Small intestine (tissue), 7 donors: ENCODE measurements at regions not wholly inside any gene's neighbourhood (a gene's known extent, or its start where the extent isn't known, plus 50 kb on each side); places are given as distances from the start of the nearest gene placed in this dataset.

Source experiments
- DNase-seq, 2 donors: peaks; one replicate each; pipeline versions ENCODE4 v3.0.0 to v3.0.0-alpha.2; 2013
- FAIRE-seq: peaks from 2 replicates; lab custom pipeline; 2012; peaks lifted over from hg19 to GRCh38; lab: Jason Lieb, UNC
- H3K27ac ChIP-seq, 3 donors: one replicate each; pipeline ENCODE4 v1.5.1; 2013; ENCODE audit warnings: low read length in 2 of 3, mild to moderate bottlenecking in 2 of 3, control low read depth in 1 of 3, inconsistent platforms in 1 of 3, low read depth in 1 of 3, moderate library complexity in 1 of 3
- H3K27me3 ChIP-seq, 3 donors: one replicate each; pipeline ENCODE4 v1.6.1; 2013; ENCODE audit warnings: low read length in 3 of 3, inconsistent platforms in 1 of 3; ENCODE audit not compliant: control insufficient read depth in 3 of 3, insufficient read depth in 3 of 3
- H3K36me3 ChIP-seq, 3 donors: one replicate each; pipeline ENCODE4 v1.6.1; 2013; ENCODE audit warnings: low read length in 3 of 3, inconsistent platforms in 1 of 3, low read depth in 1 of 3, mild to moderate bottlenecking in 1 of 3, moderate library complexity in 1 of 3; ENCODE audit not compliant: control insufficient read depth in 3 of 3, insufficient read depth in 2 of 3
- H3K4me1 ChIP-seq, 3 donors: one replicate each; pipeline ENCODE4 v1.6.1; 2013; ENCODE audit warnings: low read length in 2 of 3, inconsistent platforms in 1 of 3, low read depth in 1 of 3, mild to moderate bottlenecking in 1 of 3, moderate library complexity in 1 of 3; ENCODE audit not compliant: control insufficient read depth in 3 of 3, insufficient read depth in 2 of 3
- H3K4me3 ChIP-seq, 3 donors: one replicate each; pipeline ENCODE4 v1.5.1; 2013; ENCODE audit warnings: low read length in 3 of 3, control low read depth in 1 of 3, inconsistent platforms in 1 of 3, low read depth in 1 of 3, mild to moderate bottlenecking in 1 of 3, moderate library complexity in 1 of 3
- H3K9me3 ChIP-seq, 2 donors: one replicate each; pipeline ENCODE4 v1.6.1; 2013; ENCODE audit warnings: low read depth in 1 of 2, low read length in 1 of 2; ENCODE audit not compliant: control insufficient read depth in 2 of 2, insufficient read depth in 1 of 2
- WGBS, 3 donors: extraction: QIAGEN DNeasy Blood & Tissue Kit; methylation state at CpG; one replicate each; pipeline ENCODE4 v1.1.7; 2013; 5-methylcytosine and 5-hydroxymethylcytosine counted together
- donor health status: healthy with polysubstance abuse.
- donor health status: control.
- donor health status: control.
- donor health status: Bipolar disorder and iron deficiency.
- donor health status: healthy.

DNA sequence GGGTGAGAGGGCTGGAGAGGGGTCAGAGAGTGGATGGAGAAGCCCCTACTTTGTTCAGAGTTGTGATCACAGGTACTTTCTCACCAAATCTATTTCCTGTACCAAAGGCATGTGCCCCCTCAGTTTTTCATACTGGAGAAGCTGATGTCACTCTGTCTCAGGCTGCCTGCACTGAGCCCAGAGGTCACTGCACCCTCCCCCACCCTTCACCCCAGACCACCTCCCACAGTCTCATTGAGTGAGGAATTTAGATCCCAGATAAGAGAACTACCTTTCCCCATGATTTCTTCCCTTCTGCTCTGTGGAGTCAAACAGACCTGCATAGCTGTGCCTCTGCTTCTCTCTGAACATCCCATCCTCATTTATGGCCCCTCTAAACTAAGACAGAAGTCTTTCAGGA lies 140.0 kb upstream of the IRX6 start:
- no peak for FAIRE-seq
- no peak overlapping the region for H3K27ac ChIP-seq
- no peaks in the 10 kb centered on the region for H3K36me3 ChIP-seq
- no peaks in the 10 kb centered on the region for H3K27me3 ChIP-seq
- no peak overlapping the region for H3K4me3 ChIP-seq
- H3K4me1 ChIP-seq = no peaks in the 10 kb centered on the region
- H3K9me3 ChIP-seq = no peaks in the 10 kb centered on the region
- no peak for DNase-seq

DNA sequence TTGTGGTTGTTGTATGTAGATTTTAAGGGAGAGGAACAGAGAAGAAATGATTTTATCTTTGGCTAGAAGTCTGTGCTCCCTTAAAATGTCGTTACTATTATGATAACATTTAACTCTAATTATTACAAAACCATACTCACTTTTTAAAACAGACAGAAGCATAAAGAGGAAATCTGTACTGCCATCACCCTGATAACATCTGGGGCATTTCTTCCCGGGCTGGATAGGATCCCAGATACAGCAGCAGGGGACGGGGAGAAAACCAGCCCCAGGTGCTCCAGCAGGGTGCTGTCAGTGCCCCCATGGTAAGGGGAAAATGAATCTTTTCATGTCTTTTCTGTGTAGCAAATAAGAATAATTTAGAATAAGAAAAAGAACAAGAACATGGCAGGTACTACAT lies 139.4 kb upstream of the IRX6 start:
- WGBS, 3 donors = 36 to 41% (median 40%) methylated on average over 3 of the region's 3 CpGs
- FAIRE-seq = no peak

GRCh38 chr16:55189224-55189623 lies 134.8 kb upstream of the IRX6 start:
- Histone ChIP-seq H3K36me3 (no peaks in the 10 kb centered on the region), H3K27me3 (peaks cover 0 to 6% (median 0%) of the 10 kb centered on the region in 3 donors), H3K27ac (no peak overlapping the region), H3K9me3 (peaks cover 0 to 5% of the 10 kb centered on the region in 2 donors), H3K4me1 (no peaks in the 10 kb centered on the region), H3K4me3 (no peak overlapping the region)
- 61 to 79% (median 77%) methylated on average over 6 of the region's 6 CpGs for WGBS, 3 donors
- FAIRE-seq (no peak), DNase-seq (no peak)

More for the DNA sequence above, 139.4 kb upstream of the IRX6 start:
- Histone ChIP-seq H3K36me3 (no peaks in the 10 kb centered on the region), H3K27ac (no peak overlapping the region), H3K27me3 (no peaks in the 10 kb centered on the region), H3K4me3 (no peak overlapping the region), H3K4me1 (no peaks in the 10 kb centered on the region), H3K9me3 (no peaks in the 10 kb centered on the region)
- DNase-seq = no peak

DNA sequence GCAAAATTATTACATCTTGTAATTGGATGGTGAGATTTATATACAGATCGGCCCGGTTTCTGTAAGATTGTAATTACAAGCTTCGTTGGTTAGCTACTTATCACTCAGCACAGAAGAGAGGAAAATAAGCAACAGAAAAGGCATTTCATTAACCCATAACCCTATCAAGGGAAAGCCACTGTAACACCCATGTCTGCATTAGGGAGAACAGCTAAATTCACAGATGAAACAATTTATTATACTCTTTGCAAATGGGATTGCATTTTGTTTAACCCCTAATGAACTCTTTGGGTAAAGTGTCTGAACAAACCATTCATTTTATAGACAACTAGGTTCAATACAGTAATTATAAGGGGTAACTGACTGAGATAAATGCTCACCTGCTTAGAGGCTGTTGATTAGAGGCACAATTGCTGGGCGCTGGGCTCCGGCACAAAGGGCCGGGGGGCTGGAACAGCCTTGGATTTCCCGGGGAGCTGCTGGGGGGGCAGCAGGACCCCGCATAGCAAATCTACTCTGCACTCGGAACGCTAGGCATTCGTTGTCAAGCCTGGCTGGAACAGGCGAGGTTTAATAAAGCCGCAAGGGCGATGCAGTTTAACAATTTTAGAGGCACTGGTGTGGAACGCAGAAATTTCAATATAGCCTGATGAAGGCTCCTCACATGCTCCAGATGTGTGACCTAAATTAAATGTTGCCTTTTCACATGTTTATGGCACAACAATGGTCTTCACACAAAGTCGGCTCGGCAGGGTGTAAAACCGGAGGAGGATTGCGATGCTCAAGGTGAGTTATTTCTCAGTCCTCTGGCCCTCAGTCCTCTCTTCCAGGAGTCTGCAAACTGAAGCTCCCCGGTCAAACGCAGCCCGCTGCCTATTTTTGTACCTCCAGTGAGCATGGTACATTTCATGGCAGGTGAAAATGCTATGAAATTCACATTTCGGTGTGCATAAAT lies 134.0 kb upstream of the IRX6 start:
- 56 to 79% (median 75%) methylated on average over 23 of the region's 23 CpGs for WGBS, 3 donors
- H3K27ac ChIP-seq = no peak overlapping the region
- H3K4me3 ChIP-seq = no peak overlapping the region
- no peaks in the 10 kb centered on the region for H3K36me3 ChIP-seq
- H3K27me3 ChIP-seq = peaks cover 0 to 6% (median 0%) of the 10 kb centered on the region in 3 donors
- FAIRE-seq = no peak
- H3K4me1 ChIP-seq = no peaks in the 10 kb centered on the region
- no peak for DNase-seq
- peaks cover 0 to 5% of the 10 kb centered on the region in 2 donors for H3K9me3 ChIP-seq

GRCh38 chr16:55192734-55193133 lies 131.3 kb upstream of the IRX6 start:
- H3K4me3 ChIP-seq = no peak overlapping the region
- H3K36me3 ChIP-seq = no peaks in the 10 kb centered on the region
- DNase-seq (no peak), FAIRE-seq (no peak)
- peaks cover 0 to 6% (median 0%) of the 10 kb centered on the region in 3 donors for H3K27me3 ChIP-seq
- H3K9me3 ChIP-seq = peaks cover 0 to 5% of the 10 kb centered on the region in 2 donors
- H3K27ac ChIP-seq = no peak overlapping the region
- H3K4me1 ChIP-seq = no peaks in the 10 kb centered on the region

- H3K36me3 ChIP-seq = no peaks in the 10 kb centered on the region
- no peak for DNase-seq
- H3K4me3 ChIP-seq = no peak overlapping the region
- no peak overlapping the region for H3K27ac ChIP-seq
- FAIRE-seq = no peak
- no peaks in the 10 kb centered on the region for H3K4me1 ChIP-seq
- H3K27me3 ChIP-seq = no peaks in the 10 kb centered on the region
- 78 to 86% (median 84%) methylated on average over 9 of the region's 9 CpGs for WGBS, 3 donors
- H3K9me3 ChIP-seq = no peaks in the 10 kb centered on the region
Observed at GRCh38 chr16:55203570-55203969, 120.4 kb upstream of the IRX6 start.

- Histone ChIP-seq H3K27me3 (no peaks in the 10 kb centered on the region), H3K9me3 (no peaks in the 10 kb centered on the region), H3K4me3 (no peak overlapping the region), H3K36me3 (no peaks in the 10 kb centered on the region), H3K27ac (no peak overlapping the region), H3K4me1 (no peaks in the 10 kb centered on the region)
- 34 to 57% (median 46%) methylated on average over 1 of the region's 1 CpG for WGBS, 3 donors
- DNase-seq (no peak), FAIRE-seq (no peak)
Observed at GRCh38 chr16:55204069-55204468, 119.9 kb upstream of the IRX6 start.

DNA sequence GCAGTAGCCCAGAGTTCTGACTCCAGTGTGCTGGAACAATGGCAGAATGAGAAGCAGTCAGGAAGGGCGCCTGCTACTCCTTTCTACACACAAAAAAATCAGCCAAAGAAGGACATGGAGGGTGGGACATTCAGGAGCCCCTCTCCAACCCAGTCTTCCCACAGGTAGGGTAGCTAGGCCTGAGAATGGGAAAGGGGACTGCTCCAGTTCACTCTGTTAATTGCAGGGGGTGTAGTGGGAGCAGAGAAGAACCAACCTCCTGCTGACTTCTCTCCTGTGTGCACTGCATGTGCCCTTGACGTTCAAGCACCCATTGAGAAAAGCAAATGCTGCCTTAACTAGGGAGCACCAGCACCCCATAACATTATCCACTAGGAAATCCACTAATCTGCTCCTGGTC lies 119.1 kb upstream of the IRX6 start:
- Histone ChIP-seq H3K4me3 (no peak overlapping the region), H3K4me1 (no peaks in the 10 kb centered on the region), H3K9me3 (no peaks in the 10 kb centered on the region), H3K27me3 (no peaks in the 10 kb centered on the region), H3K27ac (no peak overlapping the region), H3K36me3 (no peaks in the 10 kb centered on the region)
- 65 to 86% (median 67%) methylated on average over 2 of the region's 2 CpGs for WGBS, 3 donors
- DNase-seq (no peak), FAIRE-seq (no peak)
